GM04504 (cell line): ENCODE measurements at regions not wholly inside any gene's neighbourhood (a gene's known extent, or its start where the extent isn't known, plus 50 kb on each side); places are given as distances from the start of the nearest gene placed in this dataset.

ENCODE experiments used
- DNase-seq: peaks from one replicate; pipeline ENCODE4 v3.0.0-alpha.2; 2012; ENCODE audit warnings: low read depth

- no peak for DNase-seq
Measured at GRCh38 chr11:70570693-70571395, 172.5 kb downstream of the CTTN start.

GRCh38 chr11:70572974-70573260 lies 174.6 kb downstream of the CTTN start:
- no peak for DNase-seq

- DNase-seq: no peak
Measured at GRCh38 chr11:70573701-70574151, 175.4 kb downstream of the CTTN start.

- no peak for DNase-seq
Measured at GRCh38 chr11:70574725-70575347, 176.5 kb downstream of the CTTN start.

- DNase-seq: no peak
Measured at GRCh38 chr11:70575396-70576060, 177.2 kb downstream of the CTTN start.

- DNase-seq: no peak
Measured at GRCh38 chr11:70577258-70577603, 178.9 kb downstream of the CTTN start.

- no peak for DNase-seq
Measured at GRCh38 chr11:70577948-70578347, 179.6 kb downstream of the CTTN start.

GRCh38 chr11:70578371-70578770 lies 180.0 kb downstream of the CTTN start:
- no peak for DNase-seq

- no peak for DNase-seq
Measured at GRCh38 chr11:70578831-70579230, 180.5 kb downstream of the CTTN start.

GRCh38 chr11:70579316-70579955 lies 181.1 kb downstream of the CTTN start:
- no peak for DNase-seq

- DNase-seq: no peak
Measured at GRCh38 chr11:70580036-70580805, 181.9 kb downstream of the CTTN start.

GRCh38 chr11:70581991-70582885 lies 183.9 kb downstream of the CTTN start:
- DNase-seq: no peak

- DNase-seq: no peak
Measured at GRCh38 chr11:70582886-70583641, 184.7 kb downstream of the CTTN start.

- DNase-seq: no peak
Measured at GRCh38 chr11:70583781-70584218, 185.5 kb downstream of the CTTN start.

GRCh38 chr11:70584498-70585235 lies 186.3 kb downstream of the CTTN start:
- DNase-seq: no peak

- DNase-seq: no peak
Measured at GRCh38 chr11:70585236-70585545, 186.9 kb downstream of the CTTN start.

- DNase-seq: no peak
Measured at GRCh38 chr11:70586261-70587074, 188.1 kb downstream of the CTTN start.

GRCh38 chr11:70587075-70587389 lies 188.7 kb downstream of the CTTN start:
- DNase-seq: no peak

- DNase-seq: no peak
Measured at GRCh38 chr11:70590356-70590991, 192.1 kb downstream of the CTTN start.
